ENCODE measurements at regions not wholly inside any gene's neighbourhood (a gene's known extent, or its start where the extent isn't known, plus 50 kb on each side); places are given as distances from the start of the nearest gene placed in this dataset.

- no peak for DNase-seq
Measured at GRCh38 chr20:16220826-16221225, 352.4 kb downstream of the KIF16B start.

- no peak for DNase-seq
Measured at GRCh38 chr20:16219182-16219581, 354.1 kb downstream of the KIF16B start.

- DNase-seq = no peak
Measured at GRCh38 chr20:16216914-16217230, 356.4 kb downstream of the KIF16B start.

GRCh38 chr20:16216227-16216913 lies 356.9 kb downstream of the KIF16B start:
- no peak for DNase-seq

GRCh38 chr20:16215041-16215440 lies 358.2 kb downstream of the KIF16B start:
- no peak for DNase-seq

GRCh38 chr20:16212790-16213189 lies 360.5 kb downstream of the KIF16B start:
- no peak for DNase-seq

- DNase-seq = no peak
Measured at GRCh38 chr20:16209951-16210361, 363.3 kb downstream of the KIF16B start.

- DNase-seq = no peak
Measured at GRCh38 chr20:16209357-16209756, 363.9 kb downstream of the KIF16B start.

GRCh38 chr20:16208443-16208842 lies 364.8 kb downstream of the KIF16B start:
- no peak for DNase-seq

- no peak for DNase-seq
Measured at GRCh38 chr20:16206817-16207216, 366.4 kb downstream of the KIF16B start.

GRCh38 chr20:16205507-16205906 lies 367.7 kb downstream of the KIF16B start:
- no peak for DNase-seq

GRCh38 chr20:16203096-16203495 lies 370.2 kb downstream of the KIF16B start:
- DNase-seq = no peak

GRCh38 chr20:16201191-16201590 lies 372.1 kb downstream of the KIF16B start:
- DNase-seq = no peak

- DNase-seq = no peak
Measured at GRCh38 chr20:16197696-16198095, 375.6 kb downstream of the KIF16B start.

GRCh38 chr20:16195671-16196070 lies 377.6 kb downstream of the KIF16B start:
- no peak for DNase-seq

GRCh38 chr20:16194617-16195360 lies 378.5 kb downstream of the KIF16B start:
- DNase-seq = no peak

- no peak for DNase-seq
Measured at GRCh38 chr20:16191496-16191895, 381.8 kb downstream of the KIF16B start.

- no peak for DNase-seq
Measured at GRCh38 chr20:16189371-16189770, 383.9 kb downstream of the KIF16B start.

GRCh38 chr20:16187956-16188616 lies 385.2 kb downstream of the KIF16B start:
- no peak for DNase-seq

- DNase-seq = no peak
Measured at GRCh38 chr20:16179919-16180318, 393.3 kb downstream of the KIF16B start.

- no peak for DNase-seq
Measured at GRCh38 chr20:16179371-16179770, 393.9 kb downstream of the KIF16B start.

- DNase-seq = no peak
Measured at GRCh38 chr20:16178546-16179135, 394.6 kb downstream of the KIF16B start.

GRCh38 chr20:16175322-16175961 lies 397.8 kb downstream of the KIF16B start:
- no peak for DNase-seq
